Trophoblast cell (in vitro differentiated cells and primary cell): ENCODE measurements at regions not wholly inside any gene's neighbourhood (a gene's known extent, or its start where the extent isn't known, plus 50 kb on each side); places are given as distances from the start of the nearest gene placed in this dataset.

Experiments
- DNase-seq, 2 donors: peaks; one replicate each; pipeline ENCODE4 v3.0.0-alpha.2; 2016
- H2AFZ ChIP-seq: 2 replicates; pipeline ENCODE4 v1.6.1; 2013; ENCODE audit warnings: low read length, moderate library complexity, mild to moderate bottlenecking; ENCODE audit not compliant: insufficient read depth, poor library complexity
- H2AK5ac ChIP-seq: 2 replicates; pipeline ENCODE4 v1.6.1; 2013; ENCODE audit warnings: mild to moderate bottlenecking, low read length
- H2BK120ac ChIP-seq: 2 replicates; pipeline ENCODE4 v1.6.1; 2013; ENCODE audit warnings: low read length, mild to moderate bottlenecking, moderate library complexity; ENCODE audit not compliant: insufficient read depth, poor library complexity
- H2BK12ac ChIP-seq: 2 replicates; pipeline ENCODE4 v1.6.1; 2013; ENCODE audit warnings: mild to moderate bottlenecking, low read length, moderate library complexity
- H2BK5ac ChIP-seq: 2 replicates; pipeline ENCODE4 v1.6.1; 2013; ENCODE audit warnings: low read length, low read depth, moderate library complexity, mild to moderate bottlenecking; ENCODE audit not compliant: poor library complexity
- H3K14ac ChIP-seq: 2 replicates; pipeline ENCODE4 v1.6.1; 2013; ENCODE audit warnings: mild to moderate bottlenecking, low read length
- H3K18ac ChIP-seq: 2 replicates; pipeline ENCODE4 v1.6.1; 2013; ENCODE audit warnings: mild to moderate bottlenecking, low read length
- H3K23ac ChIP-seq: 2 replicates; pipeline ENCODE4 v1.6.1; 2013; ENCODE audit warnings: low read length
- H3K27ac ChIP-seq: 2 replicates; pipeline ENCODE4 v1.5.1; 2013; ENCODE audit warnings: low read depth, mild to moderate bottlenecking, inconsistent platforms, low read length, moderate library complexity
- H3K27me3 ChIP-seq: 2 replicates; pipeline ENCODE4 v1.6.1; 2013; ENCODE audit warnings: inconsistent platforms, mild to moderate bottlenecking, low read length, moderate library complexity; ENCODE audit not compliant: insufficient read depth
- H3K36me3 ChIP-seq, 2 experiments: 1 replicate in 1 of 2; 2 replicates in 1 of 2; pipeline ENCODE4 v1.6.1; 2013; ENCODE audit warnings: low read length in 2 of 2, mild to moderate bottlenecking in 2 of 2, moderate library complexity in 1 of 2; ENCODE audit not compliant: insufficient read depth in 2 of 2, control insufficient read depth in 1 of 2
- H3K4ac ChIP-seq: 2 replicates; pipeline ENCODE4 v1.6.1; 2013; ENCODE audit warnings: low read depth, mild to moderate bottlenecking, low read length, moderate library complexity
- H3K4me1 ChIP-seq, 2 experiments: 1 replicate in 1 of 2; 2 replicates in 1 of 2; pipeline ENCODE4 v1.6.1; 2013; ENCODE audit warnings: low read length in 2 of 2, mild to moderate bottlenecking in 2 of 2, moderate library complexity in 1 of 2; ENCODE audit not compliant: insufficient read depth in 2 of 2, control insufficient read depth in 1 of 2
- H3K4me2 ChIP-seq: 2 replicates; pipeline ENCODE4 v1.6.1; 2013; ENCODE audit warnings: inconsistent platforms, mild to moderate bottlenecking, low read length, moderate library complexity
- H3K4me3 ChIP-seq: 2 replicates; pipeline ENCODE4 v1.5.1; 2013; ENCODE audit warnings: mild to moderate bottlenecking, low read depth, low read length, inconsistent platforms
- H3K79me1 ChIP-seq: one replicate; pipeline ENCODE4 v1.6.1; 2013; ENCODE audit warnings: low read length
- H3K79me2 ChIP-seq: 2 replicates; pipeline ENCODE4 v1.6.1; 2013; ENCODE audit warnings: low read length, mild to moderate bottlenecking; ENCODE audit not compliant: control insufficient read depth, insufficient read depth, poor library complexity
- H3K9ac ChIP-seq: 2 replicates; pipeline ENCODE4 v1.6.1; 2013; ENCODE audit warnings: mild to moderate bottlenecking, low read length
- H3K9me3 ChIP-seq: 2 replicates; pipeline ENCODE4 v1.6.1; 2013; ENCODE audit warnings: low read depth, mild to moderate bottlenecking, control low read depth, inconsistent platforms, low read length; ENCODE audit not compliant: insufficient read depth
- H4K12ac ChIP-seq: 2 replicates; pipeline ENCODE4 v1.6.1; 2013; ENCODE audit warnings: low read depth, mild to moderate bottlenecking, low read length, moderate library complexity
- H4K8ac ChIP-seq: 2 replicates; pipeline ENCODE4 v1.6.1; 2013; ENCODE audit warnings: low read depth, mild to moderate bottlenecking, low read length, moderate library complexity
- H4K91ac ChIP-seq: one replicate; pipeline ENCODE4 v1.6.1; 2013; ENCODE audit warnings: low read depth, mild to moderate bottlenecking, low read length, moderate library complexity
- WGBS: extraction: QIAGEN DNeasy Blood & Tissue Kit; methylation state at CpG from one replicate; pipeline ENCODE4 v1.1.7; 2013; ENCODE audit warnings: missing lambda C conversion rate; ENCODE audit not compliant: insufficient read length, insufficient coverage; ENCODE audit errors: extremely low coverage; 5-methylcytosine and 5-hydroxymethylcytosine counted together

DNA sequence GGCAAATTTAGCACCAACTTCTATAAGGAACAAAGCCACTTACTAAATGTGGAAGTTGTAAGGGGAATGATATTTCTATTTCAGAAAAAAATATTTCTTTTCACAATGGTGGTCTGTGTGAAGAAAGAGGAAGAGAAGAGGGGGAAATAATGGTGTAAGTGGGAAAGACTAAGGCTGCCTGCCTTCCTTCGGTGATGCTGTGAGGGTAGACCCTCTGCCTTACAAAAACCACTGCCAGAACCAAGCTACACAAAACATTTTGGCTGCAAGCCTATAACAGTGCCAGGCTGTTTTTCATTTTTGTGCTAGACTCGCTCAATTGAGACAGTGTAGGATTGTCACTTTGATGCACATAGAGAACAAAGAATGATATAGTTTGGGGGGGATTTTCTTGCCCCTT, 286.6 kb downstream of the ZEB2 start:
- Histone ChIP-seq H3K9me3 (no peaks in the 10 kb centered on the region), H2BK120ac (no peak overlapping the region), H3K14ac (no peak overlapping the region), H4K8ac (no peak overlapping the region), H4K12ac (no peak overlapping the region), H3K4me1 (no peaks in the 10 kb centered on the region), H3K4me3 (no peak overlapping the region), H3K36me3 (no peaks in the 10 kb centered on the region), H3K4me2 (no peak overlapping the region), H3K23ac (no peak overlapping the region), H3K9ac (no peak overlapping the region), H2AFZ (no peak overlapping the region), H3K27me3 (no peaks in the 10 kb centered on the region), H3K4ac (no peak overlapping the region), H2AK5ac (no peak overlapping the region), H3K79me2 (no peaks in the 10 kb centered on the region), H2BK5ac (no peak overlapping the region), H3K27ac (no peak overlapping the region), H2BK12ac (no peak overlapping the region), H3K79me1 (no peaks in the 10 kb centered on the region), H3K18ac (no peak overlapping the region), H4K91ac (no peak overlapping the region)
- no peak for DNase-seq
- whole genome bisulfite sequencing: no CpG with 5 or more reads among the region's 2 CpGs

DNA sequence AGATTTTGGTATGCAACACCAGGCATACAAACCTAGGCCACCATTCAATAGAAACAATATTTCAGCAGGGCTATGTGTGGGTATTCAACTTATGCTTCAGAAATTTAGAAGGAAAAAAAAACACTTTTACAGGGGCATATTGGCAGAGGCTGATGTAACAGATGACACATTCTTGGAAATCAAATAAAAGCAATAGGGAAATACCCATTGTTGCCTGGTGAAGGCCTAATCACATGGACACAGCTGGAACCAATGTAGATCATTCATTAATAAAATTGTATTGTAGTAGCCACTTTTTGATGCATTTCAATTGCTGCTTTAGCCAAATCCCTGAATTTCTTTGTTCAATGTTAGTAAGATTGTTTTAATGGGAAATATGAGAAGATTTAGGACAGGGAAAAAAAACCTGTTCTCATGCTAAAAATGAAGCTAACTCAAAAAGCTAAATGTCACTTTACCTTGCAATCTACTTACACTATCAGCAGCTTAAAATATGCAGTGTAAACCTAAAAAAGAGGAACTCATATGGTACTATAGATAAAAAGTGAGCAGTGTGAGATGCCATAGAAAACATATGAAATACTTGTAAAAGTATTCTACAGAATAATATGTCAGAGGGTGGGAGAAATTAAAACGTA, 289.4 kb downstream of the ZEB2 start:
- Histone ChIP-seq H3K36me3 (no peaks in the 10 kb centered on the region), H3K27ac (no peak overlapping the region), H3K4ac (no peak overlapping the region), H3K79me1 (no peaks in the 10 kb centered on the region), H3K27me3 (no peaks in the 10 kb centered on the region), H4K8ac (no peak overlapping the region), H3K9ac (no peak overlapping the region), H3K23ac (no peak overlapping the region), H4K91ac (no peak overlapping the region), H3K4me1 (no peaks in the 10 kb centered on the region), H3K4me3 (no peak overlapping the region), H2BK12ac (no peak overlapping the region), H4K12ac (no peak overlapping the region), H3K14ac (no peak overlapping the region), H3K18ac (no peak overlapping the region), H2AFZ (no peak overlapping the region), H2BK5ac (no peak overlapping the region), H3K4me2 (no peak overlapping the region), H3K79me2 (no peaks in the 10 kb centered on the region), H2AK5ac (no peak overlapping the region), H2BK120ac (no peak overlapping the region), H3K9me3 (no peaks in the 10 kb centered on the region)
- DNase-seq: no peak
- WGBS: no CpG with 5 or more reads among the region's 1 CpG

DNA sequence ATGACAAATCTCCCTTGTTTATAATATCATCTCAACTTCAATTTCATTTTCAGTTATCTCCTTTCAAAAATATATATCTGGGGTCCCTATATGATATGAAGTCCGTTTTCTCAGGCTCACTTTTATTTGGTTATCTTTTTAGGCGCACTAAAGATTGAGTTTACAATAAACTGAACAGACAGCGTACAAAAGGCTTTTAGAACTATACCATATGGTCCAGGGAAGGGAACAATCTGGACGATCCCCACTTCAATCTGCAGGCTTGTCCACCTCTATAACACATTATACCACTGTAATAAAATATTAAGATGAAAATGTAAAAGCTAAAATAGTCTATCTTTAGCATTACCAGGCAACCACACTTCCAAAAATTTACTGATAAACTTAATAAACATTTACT, 289.9 kb downstream of the ZEB2 start:
- WGBS: no CpG with 5 or more reads among the region's 4 CpGs
- H2AK5ac ChIP-seq: no peak overlapping the region
- no peak overlapping the region for H4K12ac ChIP-seq
- no peak overlapping the region for H2AFZ ChIP-seq
- no peak overlapping the region for H3K18ac ChIP-seq
- no peaks in the 10 kb centered on the region for H3K9me3 ChIP-seq
- H4K8ac ChIP-seq: no peak overlapping the region
- H3K36me3 ChIP-seq: no peaks in the 10 kb centered on the region
- H2BK12ac ChIP-seq: no peak overlapping the region
- no peak overlapping the region for H3K27ac ChIP-seq
- H3K79me1 ChIP-seq: no peaks in the 10 kb centered on the region
- H3K4me3 ChIP-seq: no peak overlapping the region
- no peak overlapping the region for H3K4me2 ChIP-seq
- no peaks in the 10 kb centered on the region for H3K79me2 ChIP-seq
- no peak overlapping the region for H3K9ac ChIP-seq
- H4K91ac ChIP-seq: no peak overlapping the region
- H2BK120ac ChIP-seq: no peak overlapping the region
- no peaks in the 10 kb centered on the region for H3K27me3 ChIP-seq
- H3K4ac ChIP-seq: no peak overlapping the region
- H3K4me1 ChIP-seq: no peaks in the 10 kb centered on the region
- no peak overlapping the region for H3K23ac ChIP-seq
- no peak overlapping the region for H3K14ac ChIP-seq
- no peak overlapping the region for H2BK5ac ChIP-seq
- no peak for DNase-seq

DNA sequence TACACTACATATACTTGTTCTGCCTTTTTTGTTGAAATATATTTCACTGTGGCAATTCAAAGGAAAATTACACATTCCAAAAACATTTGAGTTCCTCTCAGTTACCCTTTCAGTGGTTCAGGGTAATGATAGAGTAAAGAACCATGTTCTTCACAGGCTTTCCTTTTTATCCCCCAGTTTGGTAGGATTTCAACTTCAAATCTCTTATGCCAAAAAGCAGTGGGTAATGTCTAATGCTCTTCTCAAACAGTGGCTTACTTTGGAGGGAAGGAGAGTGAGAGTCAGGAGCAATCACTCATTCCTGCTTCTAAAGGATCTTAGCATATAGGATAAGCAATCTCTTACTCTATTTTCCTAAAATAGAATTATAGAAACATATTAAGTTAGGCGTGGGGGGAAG, 290.6 kb downstream of the ZEB2 start:
- H2BK120ac ChIP-seq: no peak overlapping the region
- H3K27me3 ChIP-seq: no peaks in the 10 kb centered on the region
- no peak overlapping the region for H2AFZ ChIP-seq
- no peak overlapping the region for H3K27ac ChIP-seq
- no peaks in the 10 kb centered on the region for H3K36me3 ChIP-seq
- H2AK5ac ChIP-seq: no peak overlapping the region
- WGBS: no CpG with 5 or more reads among the region's 1 CpG
- DNase-seq: no peak
- H3K79me2 ChIP-seq: no peaks in the 10 kb centered on the region
- H3K4ac ChIP-seq: no peak overlapping the region
- H3K4me2 ChIP-seq: no peak overlapping the region
- no peak overlapping the region for H3K14ac ChIP-seq
- no peak overlapping the region for H3K9ac ChIP-seq
- H4K91ac ChIP-seq: no peak overlapping the region
- H3K18ac ChIP-seq: no peak overlapping the region
- no peak overlapping the region for H2BK12ac ChIP-seq
- no peak overlapping the region for H2BK5ac ChIP-seq
- no peaks in the 10 kb centered on the region for H3K79me1 ChIP-seq
- no peak overlapping the region for H4K8ac ChIP-seq
- no peaks in the 10 kb centered on the region for H3K9me3 ChIP-seq
- H3K4me3 ChIP-seq: no peak overlapping the region
- H4K12ac ChIP-seq: no peak overlapping the region
- H3K23ac ChIP-seq: no peak overlapping the region
- H3K4me1 ChIP-seq: no peaks in the 10 kb centered on the region
